Gastrocnemius medialis (tissue), 4 donors: ENCODE measurements at regions not wholly inside any gene's neighbourhood (a gene's known extent, or its start where the extent isn't known, plus 50 kb on each side); places are given as distances from the start of the nearest gene placed in this dataset.

Experiments used
- CTCF ChIP-seq, 5 experiments: fragments of 450-650 bp in 3 of 5; fragments of 200-600 bp in 2 of 5; sonication (generic) in 2 of 5; IDR thresholded peaks in 4 of 5; conservative IDR thresholded peaks in 1 of 5; 1 replicate in 4 of 5; 2 replicates in 1 of 5; pipeline ENCODE4 v1.5.1; 2016 to 2019; ENCODE audit warnings: antibody characterized with exemption in 5 of 5, mild to moderate bottlenecking in 3 of 5, moderate library complexity in 3 of 5
- POLR2A ChIP-seq, 2 donors: fragments of 450-650 bp; IDR thresholded peaks; one replicate each; pipeline ENCODE4 v1.6.1; 2017; ENCODE audit warnings: antibody characterized with exemption in 2 of 2, mild to moderate bottlenecking in 2 of 2, moderate library complexity in 2 of 2

GRCh38 chr13:82036602-82037001 is 1695.7 kb upstream of the SPRY2 start:
- no peak for TF ChIP-seq CTCF (IDR thresholded peaks at IDR 0.05 in 4 of 5, conservative IDR thresholded peaks at IDR 0.05 in 1 of 5)
- no peak for TF ChIP-seq POLR2A (IDR thresholded peaks at IDR 0.05)
